Duodenal mucosa (tissue), 2 donors: ENCODE measurements at regions not wholly inside any gene's neighbourhood (a gene's known extent, or its start where the extent isn't known, plus 50 kb on each side); places are given as distances from the start of the nearest gene placed in this dataset.

ENCODE experiments used
- H3K27ac ChIP-seq: one replicate; pipeline ENCODE4 v1.7.0; 2013; ENCODE audit warnings: low read depth, low read length
- H3K27me3 ChIP-seq, 2 donors: one replicate each; pipeline ENCODE4 v1.7.0; 2013; ENCODE audit warnings: low read length in 2 of 2, control low read depth in 1 of 2; ENCODE audit not compliant: insufficient read depth in 2 of 2, control insufficient read depth in 1 of 2
- H3K36me3 ChIP-seq, 2 donors: one replicate each; pipeline ENCODE4 v1.7.0; 2013; ENCODE audit warnings: low read length in 2 of 2, control low read depth in 1 of 2; ENCODE audit not compliant: insufficient read depth in 2 of 2, control insufficient read depth in 1 of 2
- H3K4me1 ChIP-seq, 2 donors: one replicate each; pipeline ENCODE4 v1.7.0; 2013; ENCODE audit warnings: low read length in 2 of 2, control low read depth in 1 of 2; ENCODE audit not compliant: insufficient read depth in 2 of 2, control insufficient read depth in 1 of 2
- H3K4me3 ChIP-seq, 2 donors: one replicate each; pipeline ENCODE4 v1.7.0; 2013; ENCODE audit warnings: low read length in 2 of 2, low read depth in 1 of 2
- H3K9ac ChIP-seq, 2 donors: one replicate each; pipeline ENCODE4 v1.7.0; 2013; ENCODE audit warnings: low read length in 2 of 2, low read depth in 1 of 2
- H3K9me3 ChIP-seq, 2 donors: one replicate each; pipeline ENCODE4 v1.7.0; 2013; ENCODE audit warnings: low read length in 2 of 2, control low read depth in 1 of 2; ENCODE audit not compliant: control insufficient read depth in 1 of 2

DNA sequence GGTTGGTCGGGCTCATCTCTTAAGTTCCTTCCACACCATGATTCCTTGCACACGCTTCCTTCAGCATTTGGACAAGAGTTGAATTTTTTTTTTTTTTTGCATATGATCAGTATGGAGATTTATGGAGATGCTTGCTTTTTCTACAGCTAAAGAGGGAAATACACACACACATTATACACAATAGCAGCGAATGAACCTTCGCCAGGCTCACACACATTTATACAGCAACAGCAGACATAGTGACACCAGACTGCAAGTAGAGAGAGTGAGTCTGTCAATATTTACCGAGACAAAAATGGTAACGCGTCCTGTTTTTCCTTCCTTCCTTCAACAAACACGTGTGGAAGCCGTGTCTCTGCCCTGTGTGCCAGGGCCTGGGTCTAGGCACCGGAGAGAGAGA is 897.9 kb downstream of the BCL11B start:
- no peak overlapping the region for H3K4me3 ChIP-seq
- no peak overlapping the region for H3K27ac ChIP-seq
- H3K36me3 ChIP-seq: no peaks in the 10 kb centered on the region
- H3K27me3 ChIP-seq: no peaks in the 10 kb centered on the region
- H3K9ac ChIP-seq: no peak overlapping the region
- H3K4me1 ChIP-seq: no peaks in the 10 kb centered on the region
- H3K9me3 ChIP-seq: no peaks in the 10 kb centered on the region

DNA sequence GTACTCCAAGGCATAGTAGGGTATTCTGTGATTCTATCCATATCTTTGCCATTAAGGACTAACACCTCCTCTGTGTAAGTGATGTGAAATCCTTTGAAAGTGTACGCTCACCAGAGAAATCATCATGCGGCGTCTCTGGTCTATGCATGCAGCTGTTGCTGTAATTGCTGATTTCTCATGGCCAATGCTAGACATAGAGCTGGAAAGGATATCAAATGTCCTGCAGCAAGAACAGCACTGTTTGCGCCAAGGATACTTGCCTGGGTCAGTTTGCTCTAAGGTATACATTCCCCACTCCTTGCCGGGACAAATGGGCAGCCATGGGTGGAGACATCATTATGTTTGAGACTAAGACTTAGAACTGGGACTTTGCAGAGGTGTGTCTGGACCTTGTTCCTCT is 896.4 kb downstream of the BCL11B start:
- Histone ChIP-seq H3K36me3 (no peaks in the 10 kb centered on the region), H3K27me3 (no peaks in the 10 kb centered on the region), H3K9me3 (no peaks in the 10 kb centered on the region), H3K27ac (no peak overlapping the region), H3K4me3 (no peak overlapping the region), H3K9ac (no peak overlapping the region), H3K4me1 (no peaks in the 10 kb centered on the region)

- peaks cover 0 to 3% of the 10 kb centered on the region in 2 donors for H3K9me3 ChIP-seq
- no peak overlapping the region for H3K9ac ChIP-seq
- no peaks in the 10 kb centered on the region for H3K4me1 ChIP-seq
- no peaks in the 10 kb centered on the region for H3K36me3 ChIP-seq
- no peaks in the 10 kb centered on the region for H3K27me3 ChIP-seq
- no peak overlapping the region for H3K4me3 ChIP-seq
- H3K27ac ChIP-seq: no peak overlapping the region
Observed at GRCh38 chr14:98379830-98380229, 892.2 kb downstream of the BCL11B start.

DNA sequence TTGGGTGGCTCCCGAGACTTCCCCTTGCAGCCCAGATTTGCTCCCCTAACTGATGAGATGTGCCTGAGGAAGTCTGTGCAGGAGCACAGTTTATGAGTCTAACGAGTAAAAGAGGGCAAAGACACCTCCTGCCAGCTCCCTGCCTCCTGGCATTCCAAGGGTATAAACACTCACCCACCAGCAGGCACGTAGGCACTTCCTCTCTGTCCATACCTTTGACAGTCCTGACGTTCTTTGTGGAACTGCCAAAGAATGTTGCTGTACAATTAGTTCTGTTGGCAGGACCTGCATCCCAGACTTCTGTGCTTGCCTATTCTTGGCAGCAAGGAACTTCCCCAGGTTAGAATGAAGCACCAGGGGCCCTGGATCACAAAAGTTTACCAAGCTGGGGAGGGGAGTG is 889.3 kb downstream of the BCL11B start:
- no peaks in the 10 kb centered on the region for H3K4me1 ChIP-seq
- H3K27ac ChIP-seq: no peak overlapping the region
- H3K27me3 ChIP-seq: no peaks in the 10 kb centered on the region
- no peak overlapping the region for H3K9ac ChIP-seq
- H3K4me3 ChIP-seq: no peak overlapping the region
- no peaks in the 10 kb centered on the region for H3K36me3 ChIP-seq
- H3K9me3 ChIP-seq: peaks cover 0 to 3% of the 10 kb centered on the region in 2 donors

GRCh38 chr14:98385851-98386250 is 886.1 kb downstream of the BCL11B start:
- peaks cover 0 to 3% of the 10 kb centered on the region in 2 donors for H3K9me3 ChIP-seq
- H3K4me3 ChIP-seq: no peak overlapping the region
- H3K27ac ChIP-seq: no peak overlapping the region
- H3K36me3 ChIP-seq: no peaks in the 10 kb centered on the region
- no peak overlapping the region for H3K9ac ChIP-seq
- H3K4me1 ChIP-seq: no peaks in the 10 kb centered on the region
- no peaks in the 10 kb centered on the region for H3K27me3 ChIP-seq

- no peak overlapping the region for H3K9ac ChIP-seq
- H3K27ac ChIP-seq: no peak overlapping the region
- no peaks in the 10 kb centered on the region for H3K36me3 ChIP-seq
- no peaks in the 10 kb centered on the region for H3K4me1 ChIP-seq
- no peaks in the 10 kb centered on the region for H3K9me3 ChIP-seq
- H3K27me3 ChIP-seq: no peaks in the 10 kb centered on the region
- H3K4me3 ChIP-seq: no peak overlapping the region
Observed at GRCh38 chr14:98391061-98391460, 880.9 kb downstream of the BCL11B start.

- Histone ChIP-seq H3K27ac (no peak overlapping the region), H3K4me1 (no peaks in the 10 kb centered on the region), H3K4me3 (no peak overlapping the region), H3K36me3 (no peaks in the 10 kb centered on the region), H3K9me3 (no peaks in the 10 kb centered on the region), H3K27me3 (no peaks in the 10 kb centered on the region), H3K9ac (no peak overlapping the region)
Observed at GRCh38 chr14:98393527-98393926, 878.5 kb downstream of the BCL11B start.

DNA sequence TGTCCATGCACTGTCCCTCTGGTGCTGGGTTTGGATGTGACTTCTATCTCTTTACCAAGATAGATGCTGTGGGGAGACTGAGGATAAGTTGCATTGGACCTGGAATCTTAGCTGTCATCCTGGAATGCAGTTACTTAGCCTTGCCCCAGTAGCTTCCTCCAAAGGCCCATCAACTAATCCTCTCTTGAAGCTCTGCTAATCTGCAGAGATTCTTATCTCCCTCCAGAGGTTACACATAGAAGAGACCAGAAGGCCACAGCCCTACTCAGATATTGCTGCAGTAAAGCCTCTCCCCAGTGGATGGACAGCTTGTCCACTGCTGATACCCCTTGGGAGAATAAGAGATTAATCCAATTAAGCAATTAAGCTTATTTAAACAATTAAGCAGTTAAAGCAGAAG is 867.2 kb downstream of the BCL11B start:
- no peaks in the 10 kb centered on the region for H3K4me1 ChIP-seq
- H3K9ac ChIP-seq: no peak overlapping the region
- H3K4me3 ChIP-seq: no peak overlapping the region
- no peaks in the 10 kb centered on the region for H3K36me3 ChIP-seq
- no peak overlapping the region for H3K27ac ChIP-seq
- H3K9me3 ChIP-seq: no peaks in the 10 kb centered on the region
- H3K27me3 ChIP-seq: no peaks in the 10 kb centered on the region

DNA sequence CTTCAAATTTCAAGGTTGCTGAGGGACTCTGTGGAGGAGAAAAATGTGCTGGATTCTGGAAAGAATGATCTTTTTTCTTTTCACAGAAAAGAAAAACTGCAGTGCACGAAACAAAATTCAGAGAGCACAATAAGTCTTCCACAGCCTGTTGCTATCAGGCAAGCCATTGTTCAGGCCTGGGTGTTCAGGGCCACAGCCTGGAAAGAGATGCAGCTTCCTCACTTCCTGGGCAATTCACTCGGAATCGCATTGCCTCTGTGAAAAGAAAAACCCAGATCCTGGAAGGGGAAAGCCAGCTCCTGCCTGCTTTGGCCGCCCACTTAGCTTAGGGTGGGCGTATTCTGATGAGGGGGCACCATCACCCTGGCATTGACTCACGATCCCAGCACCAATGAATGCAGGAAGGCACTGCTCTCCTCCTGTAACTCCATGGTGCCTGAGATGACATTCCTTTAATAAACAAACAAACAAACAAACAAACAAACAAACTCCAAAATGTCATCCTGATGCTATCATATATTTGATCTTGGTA is 863.9 kb downstream of the BCL11B start:
- no peaks in the 10 kb centered on the region for H3K9me3 ChIP-seq
- no peaks in the 10 kb centered on the region for H3K36me3 ChIP-seq
- H3K4me1 ChIP-seq: no peaks in the 10 kb centered on the region
- no peak overlapping the region for H3K9ac ChIP-seq
- no peak overlapping the region for H3K27ac ChIP-seq
- H3K27me3 ChIP-seq: no peaks in the 10 kb centered on the region
- H3K4me3 ChIP-seq: no peak overlapping the region

DNA sequence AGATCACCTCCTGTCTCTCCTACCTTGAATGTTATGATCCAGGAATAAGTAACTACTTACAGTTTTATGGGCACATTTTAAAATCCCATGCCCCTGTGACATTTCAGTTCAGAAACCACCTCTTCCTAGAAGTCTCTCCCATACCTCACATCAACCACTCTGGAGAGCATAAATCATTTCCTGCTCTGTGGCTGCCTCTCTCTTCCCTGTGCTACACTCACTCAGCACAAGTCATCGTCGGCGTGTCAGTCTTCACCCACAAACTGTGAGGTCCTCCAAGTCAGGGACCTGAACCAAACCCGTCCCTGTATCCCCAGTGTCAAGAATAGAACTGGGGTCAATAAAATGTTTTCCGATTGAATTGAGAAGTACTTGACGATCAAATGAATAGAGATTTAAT is 863.3 kb downstream of the BCL11B start:
- Histone ChIP-seq H3K9me3 (no peaks in the 10 kb centered on the region), H3K4me1 (no peaks in the 10 kb centered on the region), H3K4me3 (no peak overlapping the region), H3K36me3 (no peaks in the 10 kb centered on the region), H3K27me3 (no peaks in the 10 kb centered on the region), H3K27ac (no peak overlapping the region), H3K9ac (no peak overlapping the region)

- no peak overlapping the region for H3K4me3 ChIP-seq
- H3K36me3 ChIP-seq: no peaks in the 10 kb centered on the region
- no peaks in the 10 kb centered on the region for H3K27me3 ChIP-seq
Observed at GRCh38 chr14:98411154-98411553, 860.8 kb downstream of the BCL11B start.

More at GRCh38 chr14:98411154-98411553, 860.8 kb downstream of the BCL11B start:
- Histone ChIP-seq H3K27ac (no peak overlapping the region), H3K9ac (no peak overlapping the region), H3K9me3 (no peaks in the 10 kb centered on the region), H3K4me1 (no peaks in the 10 kb centered on the region)
